GM12874 (cell line): ENCODE measurements at regions not wholly inside any gene's neighbourhood (a gene's known extent, or its start where the extent isn't known, plus 50 kb on each side); places are given as distances from the start of the nearest gene placed in this dataset.

Experiments used
- TF ChIP-seq, protein P1 (sequence below): IDR thresholded peaks from 2 replicates; pipeline ENCODE4 v1.5.1; 2011; ENCODE audit warnings: low read depth, mild to moderate bottlenecking, control low read depth, low read length, moderate library complexity; ENCODE audit not compliant: insufficient read depth

DNA sequence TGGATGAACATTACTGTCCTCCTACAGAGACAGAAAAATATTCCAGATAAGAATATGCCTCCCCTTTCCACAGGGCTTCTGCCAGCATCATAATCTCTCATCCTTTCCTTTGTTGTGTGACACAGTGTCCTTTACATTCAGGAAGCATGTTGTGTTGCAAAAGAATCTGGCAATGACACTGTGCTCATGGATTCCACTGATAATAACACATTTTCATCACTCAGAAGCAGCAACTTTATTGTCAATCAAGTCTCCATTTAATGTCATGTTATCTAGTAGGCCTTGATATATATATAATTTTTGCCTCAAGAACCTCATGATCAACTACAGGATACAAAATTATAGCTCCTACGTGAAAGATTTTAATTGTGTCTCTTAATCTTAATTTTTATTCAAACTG, 833.9 kb downstream of the FSTL5 start:
- TF ChIP-seq, protein P1, sequence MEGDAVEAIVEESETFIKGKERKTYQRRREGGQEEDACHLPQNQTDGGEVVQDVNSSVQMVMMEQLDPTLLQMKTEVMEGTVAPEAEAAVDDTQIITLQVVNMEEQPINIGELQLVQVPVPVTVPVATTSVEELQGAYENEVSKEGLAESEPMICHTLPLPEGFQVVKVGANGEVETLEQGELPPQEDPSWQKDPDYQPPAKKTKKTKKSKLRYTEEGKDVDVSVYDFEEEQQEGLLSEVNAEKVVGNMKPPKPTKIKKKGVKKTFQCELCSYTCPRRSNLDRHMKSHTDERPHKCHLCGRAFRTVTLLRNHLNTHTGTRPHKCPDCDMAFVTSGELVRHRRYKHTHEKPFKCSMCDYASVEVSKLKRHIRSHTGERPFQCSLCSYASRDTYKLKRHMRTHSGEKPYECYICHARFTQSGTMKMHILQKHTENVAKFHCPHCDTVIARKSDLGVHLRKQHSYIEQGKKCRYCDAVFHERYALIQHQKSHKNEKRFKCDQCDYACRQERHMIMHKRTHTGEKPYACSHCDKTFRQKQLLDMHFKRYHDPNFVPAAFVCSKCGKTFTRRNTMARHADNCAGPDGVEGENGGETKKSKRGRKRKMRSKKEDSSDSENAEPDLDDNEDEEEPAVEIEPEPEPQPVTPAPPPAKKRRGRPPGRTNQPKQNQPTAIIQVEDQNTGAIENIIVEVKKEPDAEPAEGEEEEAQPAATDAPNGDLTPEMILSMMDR, result no peak

DNA sequence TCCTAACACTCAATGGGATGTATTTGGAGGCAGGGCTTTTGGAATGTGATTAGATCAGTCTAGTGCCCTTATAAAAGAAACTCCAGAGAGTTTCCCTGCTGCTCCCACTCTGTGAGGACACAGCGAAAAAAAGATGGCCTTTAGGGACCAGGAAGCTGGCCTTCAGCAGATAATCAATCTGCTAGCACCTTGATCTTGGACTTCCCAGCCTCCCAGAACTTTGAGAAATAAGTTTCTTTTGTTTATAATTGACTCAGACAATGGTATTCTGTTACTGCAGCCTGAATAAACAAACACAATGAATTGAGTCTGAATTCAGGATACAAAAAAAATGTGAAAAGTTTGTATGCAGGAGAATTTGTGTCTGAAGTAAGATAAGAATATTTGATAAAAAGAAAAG, 842.1 kb downstream of the FSTL5 start:
- TF ChIP-seq, protein P1, result no peak

DNA sequence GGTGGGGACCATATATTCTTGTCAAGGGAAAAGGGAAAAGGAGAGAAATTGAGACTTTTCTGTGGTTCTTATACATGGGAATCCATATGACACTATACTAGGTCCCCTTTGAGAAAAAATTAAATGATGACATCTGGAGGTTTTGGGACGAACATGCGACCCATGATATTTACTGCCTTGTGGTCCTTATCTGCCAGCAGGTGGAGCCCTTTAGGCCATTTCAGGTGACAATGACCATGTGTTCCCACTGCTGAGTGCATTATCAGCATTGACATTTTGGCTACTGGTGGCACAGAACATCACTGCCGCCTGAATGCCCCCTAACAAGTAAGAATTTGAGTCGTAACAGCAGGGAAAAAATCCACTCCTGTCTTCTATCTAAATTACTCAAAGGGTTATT, 843.4 kb downstream of the FSTL5 start:
- TF ChIP-seq, protein P1, result peak; percentile 59

DNA sequence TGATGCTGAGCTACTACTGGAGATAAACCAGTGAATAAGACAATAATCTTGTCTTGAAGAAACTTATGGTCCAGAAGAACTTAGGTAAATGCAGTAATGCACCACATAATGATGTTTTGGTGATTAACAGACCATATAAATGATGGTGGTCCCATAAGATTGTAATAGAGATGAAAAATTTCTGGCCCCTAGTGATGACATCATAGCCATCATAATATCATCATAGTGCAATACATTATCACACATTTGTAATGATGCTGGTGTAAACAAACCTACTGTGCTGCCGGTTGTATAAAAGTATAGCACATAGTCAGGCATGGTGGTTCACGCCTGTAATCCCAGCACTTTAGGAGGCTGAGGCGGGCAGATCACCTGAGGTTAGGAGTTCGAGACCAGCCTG, 846.8 kb downstream of the FSTL5 start:
- TF ChIP-seq, protein P1, result no peak

DNA sequence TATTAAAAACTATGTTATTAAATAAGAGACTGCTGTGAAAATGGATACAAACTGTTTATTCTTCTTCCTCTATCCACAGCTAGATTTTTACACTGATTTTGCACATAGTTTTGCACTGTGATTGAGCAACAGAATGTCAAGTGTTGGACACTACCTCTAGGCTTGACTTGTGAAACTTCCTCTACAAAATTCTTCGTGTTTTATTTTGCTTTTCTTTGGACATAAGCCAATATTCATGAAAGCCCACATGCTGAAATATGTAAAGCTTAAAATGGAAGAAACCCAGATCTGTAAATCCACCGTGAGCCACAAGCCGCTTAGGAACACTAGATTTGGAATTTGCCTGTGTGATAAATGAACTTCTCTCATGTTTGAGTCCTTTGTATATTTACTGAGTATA, 849.4 kb downstream of the FSTL5 start:
- TF ChIP-seq, protein P1, result no peak

DNA sequence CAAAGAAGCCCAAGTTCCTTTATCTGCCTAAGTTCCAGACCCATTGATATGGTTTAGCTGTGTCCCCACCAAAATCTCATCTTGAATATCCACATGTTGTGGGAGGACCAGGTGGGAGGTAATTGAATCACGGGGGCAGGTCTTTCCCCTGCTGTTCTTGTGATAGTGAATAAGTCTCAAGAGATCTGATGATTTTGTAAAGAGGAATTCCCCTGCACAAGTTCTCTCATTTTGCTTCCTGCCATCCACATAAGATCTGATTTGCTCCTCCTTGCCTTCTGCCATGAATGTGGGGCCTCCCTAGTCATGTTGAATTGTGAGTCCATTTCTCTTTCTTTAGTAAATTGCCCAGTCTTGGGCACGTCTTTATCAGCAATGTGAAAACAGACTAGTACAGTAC, 860.2 kb downstream of the FSTL5 start:
- TF ChIP-seq, protein P1, result no peak

DNA sequence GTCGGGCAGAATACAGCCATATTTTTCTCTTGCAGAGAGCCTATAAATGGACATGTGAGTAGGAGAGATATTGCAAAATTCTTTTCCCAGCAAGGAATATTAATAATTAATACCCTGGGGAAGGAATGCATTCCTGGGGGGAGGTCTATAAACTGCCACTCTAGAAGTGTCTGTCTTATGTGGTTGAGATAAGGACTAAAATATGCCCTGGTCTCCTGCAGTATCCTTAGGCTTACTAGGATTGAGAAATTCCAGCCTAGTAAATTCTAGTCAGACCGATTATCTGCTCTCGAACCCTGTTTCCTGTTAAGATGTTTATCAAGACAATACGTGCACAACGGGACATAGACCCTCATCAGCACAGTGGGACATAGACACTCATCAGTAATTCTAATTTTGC, 872.6 kb downstream of the FSTL5 start:
- TF ChIP-seq, protein P1, result no peak
